GM12872 (cell line): ENCODE measurements at regions not wholly inside any gene's neighbourhood (a gene's known extent, or its start where the extent isn't known, plus 50 kb on each side); places are given as distances from the start of the nearest gene placed in this dataset.

Experiments used
- CTCF ChIP-seq: IDR thresholded peaks from 3 replicates; pipeline ENCODE4 v1.5.1; 2011; ENCODE audit warnings: low read depth, mild to moderate bottlenecking, low read length, moderate library complexity; ENCODE audit not compliant: insufficient read depth

DNA sequence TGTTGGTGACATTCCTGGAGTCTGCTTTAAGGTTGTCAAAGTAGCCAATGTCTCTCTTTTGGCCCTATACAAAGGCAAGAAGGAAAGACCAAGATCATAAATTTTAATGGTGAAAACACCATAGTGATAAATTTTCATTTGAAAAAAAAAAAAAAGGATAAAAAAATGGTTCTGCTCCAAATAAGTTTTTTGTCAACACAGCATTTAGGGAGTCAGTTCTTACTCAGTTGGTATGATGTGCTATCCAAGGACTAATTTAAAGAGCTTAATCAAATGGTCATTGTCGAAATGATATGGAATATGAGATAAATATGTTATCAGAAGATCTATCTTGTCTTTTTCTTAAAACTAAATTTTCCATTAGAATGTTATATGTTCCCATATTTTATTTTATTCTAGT lies 83.9 kb downstream of the PCDH18 start:
- no peak for TF ChIP-seq CTCF

DNA sequence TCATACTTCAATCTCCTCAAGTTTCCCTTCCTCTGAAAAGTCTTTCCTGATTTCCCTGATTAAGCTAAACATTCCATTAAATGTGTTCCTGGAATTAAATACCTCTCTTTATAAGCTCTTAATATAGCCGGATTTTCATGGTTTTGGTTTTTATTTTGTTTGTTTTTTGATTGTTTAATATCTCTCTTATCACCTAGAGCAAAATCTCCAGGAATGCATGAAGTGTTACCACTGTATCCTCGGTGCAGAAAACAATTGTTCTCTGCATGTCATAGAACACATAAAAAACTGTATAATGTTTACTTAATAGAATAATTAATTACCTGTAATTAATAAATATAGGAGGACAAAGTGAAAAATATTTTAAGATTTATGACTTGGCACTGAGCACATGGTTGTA lies 86.2 kb downstream of the PCDH18 start:
- TF ChIP-seq CTCF = no peak

GRCh38 chr4:137443031-137443800 lies 89.1 kb downstream of the PCDH18 start:
- TF ChIP-seq CTCF = no peak

DNA sequence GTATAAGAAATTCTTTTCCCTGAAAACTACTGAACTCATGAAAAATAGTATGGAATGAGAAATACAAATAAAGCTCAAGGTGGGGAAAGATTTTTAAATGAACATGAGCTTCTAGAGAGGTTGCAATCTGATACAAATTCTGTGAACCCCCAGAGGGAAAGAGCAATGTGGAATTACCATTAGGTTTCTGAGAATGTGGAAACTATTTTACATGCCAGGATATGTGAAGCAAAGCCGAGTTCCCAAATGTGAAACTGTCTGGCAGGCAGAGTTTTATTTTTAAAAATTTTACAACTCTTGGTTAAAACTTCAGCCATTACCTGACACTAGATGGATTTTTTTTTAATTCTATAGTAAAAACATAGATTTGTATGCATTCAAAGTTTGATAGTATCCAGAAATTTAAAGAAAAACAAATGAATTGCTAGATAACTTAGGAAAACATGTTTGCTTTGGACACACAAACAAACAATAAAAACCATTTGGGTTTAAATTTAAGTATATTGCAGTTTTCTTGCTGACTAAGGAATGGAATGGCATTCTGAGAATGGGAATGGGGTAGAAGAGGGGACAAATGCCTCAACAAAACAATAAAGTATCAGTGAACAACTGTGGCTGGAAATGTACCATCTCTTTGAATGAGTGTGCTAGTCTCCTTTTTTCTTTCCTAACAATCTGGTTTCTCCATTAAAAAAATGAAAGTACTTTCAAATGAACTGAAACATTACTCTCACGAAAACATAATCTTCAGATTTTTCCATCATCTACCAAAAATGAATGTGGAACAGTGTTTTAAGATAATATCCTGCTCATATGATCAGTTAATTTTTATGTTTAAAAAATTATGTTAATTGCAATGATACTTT lies 99.6 kb downstream of the PCDH18 start:
- no peak for TF ChIP-seq CTCF

- TF ChIP-seq CTCF = no peak
Observed at GRCh38 chr4:137430171-137430570, 102.1 kb downstream of the PCDH18 start.

DNA sequence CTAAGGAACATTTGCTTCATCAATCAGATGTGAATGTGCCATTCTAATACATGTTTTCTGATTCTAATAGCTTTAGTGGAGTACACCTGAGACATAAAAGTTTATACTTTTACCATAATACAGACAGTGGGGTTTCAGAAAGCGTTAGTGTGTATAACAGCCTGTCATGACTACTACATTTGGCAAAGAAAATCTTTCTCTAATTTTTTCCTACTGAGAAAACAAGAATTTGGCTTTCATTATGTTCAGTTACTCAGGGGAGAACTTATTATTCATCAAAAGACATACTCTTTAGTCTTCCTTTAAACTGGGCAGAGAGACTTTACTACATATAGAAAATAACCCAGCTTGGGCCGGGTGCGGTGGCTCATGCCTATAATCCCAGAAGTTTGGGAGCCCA lies 104.9 kb downstream of the PCDH18 start:
- TF ChIP-seq CTCF = no peak

- TF ChIP-seq CTCF = no peak
Observed at GRCh38 chr4:137425281-137425680, 107.0 kb downstream of the PCDH18 start.
